IMR-90 (cell line): ENCODE measurements at regions not wholly inside any gene's neighbourhood (a gene's known extent, or its start where the extent isn't known, plus 50 kb on each side); places are given as distances from the start of the nearest gene placed in this dataset.

Experiments
- CHD1 ChIP-seq: IDR thresholded peaks from 2 replicates; pipeline ENCODE4 v1.6.1; 2012; ENCODE audit warnings: low read depth, low read length, improper control_type of control experiment
- MXI1 ChIP-seq: IDR thresholded peaks from 2 replicates; pipeline ENCODE4 v1.6.1; 2012; ENCODE audit warnings: low read depth, mild to moderate bottlenecking, low read length, moderate library complexity, borderline replicate concordance
- POLR2A ChIP-seq: IDR thresholded peaks from 2 replicates; pipeline ENCODE4 v1.6.1; 2012; ENCODE audit warnings: mild to moderate bottlenecking, low read depth, low read length
- RAD21 ChIP-seq: IDR thresholded peaks from 2 replicates; pipeline ENCODE4 v1.6.1; 2012; ENCODE audit warnings: low read length, improper control_type of control experiment
- TF ChIP-seq, protein P1 (sequence below): conservative IDR thresholded peaks from 2 replicates; pipeline ENCODE4 v1.5.1; 2012; ENCODE audit warnings: mild to moderate bottlenecking, low read depth, low read length, improper control_type of control experiment

GRCh38 chrX:58025979-58026378 lies 115.7 kb upstream of the ZXDA start:
- TF ChIP-seq CHD1, result no peak
- TF ChIP-seq RAD21, result peak; percentile 33; the same call in 1 of the 2 replicates
- TF ChIP-seq, protein P1, sequence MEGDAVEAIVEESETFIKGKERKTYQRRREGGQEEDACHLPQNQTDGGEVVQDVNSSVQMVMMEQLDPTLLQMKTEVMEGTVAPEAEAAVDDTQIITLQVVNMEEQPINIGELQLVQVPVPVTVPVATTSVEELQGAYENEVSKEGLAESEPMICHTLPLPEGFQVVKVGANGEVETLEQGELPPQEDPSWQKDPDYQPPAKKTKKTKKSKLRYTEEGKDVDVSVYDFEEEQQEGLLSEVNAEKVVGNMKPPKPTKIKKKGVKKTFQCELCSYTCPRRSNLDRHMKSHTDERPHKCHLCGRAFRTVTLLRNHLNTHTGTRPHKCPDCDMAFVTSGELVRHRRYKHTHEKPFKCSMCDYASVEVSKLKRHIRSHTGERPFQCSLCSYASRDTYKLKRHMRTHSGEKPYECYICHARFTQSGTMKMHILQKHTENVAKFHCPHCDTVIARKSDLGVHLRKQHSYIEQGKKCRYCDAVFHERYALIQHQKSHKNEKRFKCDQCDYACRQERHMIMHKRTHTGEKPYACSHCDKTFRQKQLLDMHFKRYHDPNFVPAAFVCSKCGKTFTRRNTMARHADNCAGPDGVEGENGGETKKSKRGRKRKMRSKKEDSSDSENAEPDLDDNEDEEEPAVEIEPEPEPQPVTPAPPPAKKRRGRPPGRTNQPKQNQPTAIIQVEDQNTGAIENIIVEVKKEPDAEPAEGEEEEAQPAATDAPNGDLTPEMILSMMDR, result peak; percentile 44
- TF ChIP-seq POLR2A, result no peak
- TF ChIP-seq MXI1, result no peak
